GM12892 (cell line): ENCODE measurements at regions not wholly inside any gene's neighbourhood (a gene's known extent, or its start where the extent isn't known, plus 50 kb on each side); places are given as distances from the start of the nearest gene placed in this dataset.

Experiments
- DNase-seq: peaks from one replicate; pipeline ENCODE4 v3.0.0; 2011; ENCODE audit not compliant: insufficient read length
- FAIRE-seq: peaks from 2 replicates; lab custom pipeline; 2011; peaks lifted over from hg19 to GRCh38; lab: Jason Lieb, UNC
- POLR2A ChIP-seq: IDR thresholded peaks from 2 replicates; pipeline ENCODE4 v1.6.1; 2011; ENCODE audit warnings: low read depth, low read length, control low read depth
- POLR2AphosphoS5 ChIP-seq: IDR thresholded peaks from 2 replicates; pipeline ENCODE4 v1.6.1; 2011; ENCODE audit warnings: low read depth, low read length, control low read depth
- TAF1 ChIP-seq: IDR thresholded peaks from 2 replicates; pipeline ENCODE4 v1.6.1; 2011; ENCODE audit warnings: low read depth, mild to moderate bottlenecking, control low read depth, low read length, borderline replicate concordance

DNA sequence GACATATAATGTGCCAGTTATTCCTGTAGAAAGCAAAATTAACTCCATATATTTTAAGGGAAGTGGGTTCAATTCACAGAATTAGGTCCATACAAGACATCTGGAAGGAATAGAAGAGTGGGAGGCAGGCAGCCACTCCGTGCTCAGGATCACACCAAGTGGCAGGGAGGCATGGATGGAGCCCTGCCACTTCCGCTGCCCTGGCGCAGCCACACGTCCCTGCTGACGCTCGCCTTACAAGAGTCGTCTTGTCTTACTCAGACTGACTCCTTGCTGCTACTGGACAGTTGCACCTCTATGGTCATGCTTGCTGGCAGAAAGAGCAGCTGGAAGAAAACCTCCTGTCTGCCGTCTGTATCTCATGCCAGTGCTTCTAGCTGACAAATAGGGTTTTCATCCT, 579.9 kb upstream of the POM121L12 start:
- TF ChIP-seq POLR2A (no peak), POLR2AphosphoS5 (no peak), TAF1 (no peak)
- FAIRE-seq (no peak), DNase-seq (no peak)

DNA sequence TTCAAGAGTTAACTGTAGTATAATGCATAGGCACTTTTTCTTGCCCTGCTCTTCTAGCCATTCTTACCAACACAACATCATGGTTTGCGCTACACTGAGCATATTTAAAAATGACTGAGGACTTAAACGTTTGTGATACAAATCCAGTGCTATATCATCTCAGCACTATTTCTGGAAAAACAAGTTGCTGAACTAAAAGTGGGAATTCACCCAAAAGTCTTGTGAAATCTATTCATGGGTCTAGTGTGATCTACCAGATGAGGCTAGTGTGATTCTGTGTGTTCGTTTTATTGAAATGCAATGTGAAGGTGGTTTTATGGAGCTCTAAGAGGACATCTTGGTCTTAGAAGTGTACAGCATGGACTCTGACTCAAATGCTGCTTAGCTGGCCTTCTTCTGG, 584.6 kb upstream of the POM121L12 start:
- DNase-seq (no peak), FAIRE-seq (no peak)
- TF ChIP-seq POLR2AphosphoS5 (no peak), TAF1 (no peak), POLR2A (no peak)

DNA sequence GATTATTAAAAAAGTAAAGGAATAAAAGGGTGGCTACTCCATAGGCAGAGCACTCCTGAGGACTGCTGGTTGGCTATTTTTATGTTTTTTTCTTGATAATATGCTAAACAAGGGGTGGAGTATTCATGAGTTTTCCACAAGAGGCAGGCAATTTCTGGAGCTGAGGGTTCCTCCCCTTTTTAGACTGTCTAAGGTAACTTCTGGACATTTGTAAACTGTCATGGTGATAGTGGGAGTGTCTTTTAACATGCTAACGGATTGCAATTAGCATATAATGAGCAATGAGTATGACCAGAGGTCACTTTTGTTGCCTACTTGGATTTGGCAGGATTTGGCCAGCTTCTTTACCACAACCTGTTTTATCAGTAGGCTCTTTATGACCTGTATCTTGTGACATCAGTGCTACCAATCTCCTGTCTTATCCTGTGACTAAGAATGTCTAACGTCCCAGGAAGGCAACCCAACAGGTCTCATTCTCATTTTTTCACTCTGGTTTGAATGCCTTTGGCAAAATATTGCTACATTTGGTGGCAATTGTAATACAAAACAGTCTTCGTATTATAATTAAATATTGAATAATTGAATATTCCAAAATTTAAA, 587.8 kb upstream of the POM121L12 start:
- no peak for TF ChIP-seq TAF1
- TF ChIP-seq POLR2A: no peak
- no peak for TF ChIP-seq POLR2AphosphoS5
- DNase-seq: no peak
- no peak for FAIRE-seq

DNA sequence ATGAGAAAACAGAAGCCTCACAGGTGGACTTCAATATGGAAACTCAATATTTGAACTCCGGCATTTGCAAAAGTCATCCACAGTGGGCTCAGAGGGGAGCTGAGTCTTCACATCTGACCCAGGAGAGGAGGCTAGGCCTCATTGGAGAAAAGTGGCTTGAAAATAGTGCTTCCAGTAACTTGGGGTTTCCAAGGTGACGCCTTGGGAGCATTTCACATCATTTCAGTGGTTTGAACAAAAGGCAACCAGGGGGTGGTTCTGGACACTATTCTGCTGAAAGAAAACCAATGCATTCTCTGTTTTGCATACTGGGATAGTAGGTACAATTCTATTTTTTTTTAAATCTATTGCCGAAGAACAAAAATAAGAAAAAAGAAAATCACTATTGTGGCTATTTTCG, 599.2 kb upstream of the POM121L12 start:
- no peak for TF ChIP-seq TAF1
- no peak for TF ChIP-seq POLR2A
- no peak for TF ChIP-seq POLR2AphosphoS5
- FAIRE-seq: no peak

DNA sequence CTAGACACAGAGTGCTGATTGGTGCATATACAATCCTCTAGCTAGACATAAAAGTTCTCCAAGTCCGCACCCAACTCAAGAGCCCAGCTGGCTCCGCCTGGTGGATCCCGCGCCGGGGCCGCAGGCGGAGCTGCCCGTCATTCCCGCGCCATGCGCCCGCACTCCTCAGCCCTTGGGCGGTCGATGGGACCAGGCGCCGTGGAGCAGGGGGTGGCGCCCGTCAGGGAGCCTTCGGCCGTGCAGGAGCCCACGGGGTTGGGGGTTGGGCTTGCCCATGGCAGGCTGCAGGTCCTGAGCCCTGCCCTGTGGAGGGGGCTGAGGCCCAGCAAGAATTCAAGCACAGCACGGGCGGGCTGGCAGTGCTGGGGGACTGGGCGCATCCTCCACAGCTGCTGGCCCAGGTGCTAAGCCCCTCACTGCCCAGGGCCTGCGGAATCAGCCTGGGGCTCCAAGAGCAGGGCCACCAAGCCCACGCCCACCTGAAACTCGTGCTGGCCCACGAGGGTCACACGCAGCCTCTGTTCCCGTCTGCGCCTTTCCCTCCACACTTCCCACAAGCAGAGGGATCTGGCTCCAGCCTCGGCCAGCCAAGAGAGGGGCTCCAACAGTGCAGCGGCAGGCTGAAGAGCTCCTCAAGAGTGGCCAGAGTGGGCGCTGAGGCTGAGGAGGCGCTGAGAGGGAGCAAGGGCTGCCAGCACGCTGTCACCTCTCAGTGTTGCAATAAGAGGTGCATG, 604.2 kb upstream of the POM121L12 start:
- DNase-seq (no peak), FAIRE-seq (no peak)
- no peak for TF ChIP-seq POLR2A
- TF ChIP-seq TAF1: no peak
- TF ChIP-seq POLR2AphosphoS5: no peak

More for the DNA sequence above, 599.2 kb upstream of the POM121L12 start:
- DNase-seq: no peak

DNA sequence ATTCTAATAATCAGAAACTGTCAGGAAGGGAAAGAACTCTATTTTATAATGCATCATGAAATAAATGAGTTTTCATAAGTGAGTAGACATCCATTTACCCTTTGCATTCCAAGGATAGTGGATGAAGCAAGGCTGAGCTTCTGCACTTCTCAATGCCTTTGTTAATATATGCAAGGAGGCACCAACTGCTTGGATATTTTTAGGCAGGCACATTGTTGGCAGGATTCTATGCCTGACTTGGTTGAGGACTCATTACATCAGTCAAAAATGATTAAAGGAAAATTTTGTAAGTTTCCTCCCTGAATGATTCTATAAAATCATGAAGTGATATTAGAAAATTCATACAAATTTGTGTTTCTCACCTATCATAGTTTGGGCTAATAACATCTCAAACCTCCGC, 612.2 kb upstream of the POM121L12 start:
- no peak for DNase-seq
- no peak for FAIRE-seq
- no peak for TF ChIP-seq TAF1
- no peak for TF ChIP-seq POLR2A
- TF ChIP-seq POLR2AphosphoS5: no peak

DNA sequence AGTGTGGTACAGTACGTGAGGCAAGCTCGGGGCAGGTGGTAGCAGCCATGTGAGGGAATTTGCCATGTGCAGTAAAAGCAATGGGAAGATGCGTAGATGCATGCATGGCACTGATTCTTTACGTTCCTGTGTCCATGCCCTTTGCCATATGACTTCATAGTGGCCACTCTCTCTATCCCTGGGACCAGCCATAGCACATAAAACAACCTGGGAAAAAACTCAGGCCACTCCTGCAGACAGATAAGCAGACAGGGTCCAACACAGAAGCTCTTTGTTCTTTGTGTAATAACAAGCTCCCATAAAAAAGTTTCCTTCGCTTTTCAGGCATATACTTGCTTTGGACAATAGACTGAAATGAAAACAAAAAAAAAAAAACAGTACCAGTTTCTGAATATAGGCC, 622.4 kb upstream of the POM121L12 start:
- DNase-seq: no peak
- no peak for TF ChIP-seq POLR2AphosphoS5
- no peak for TF ChIP-seq POLR2A
- TF ChIP-seq TAF1: no peak
- no peak for FAIRE-seq

DNA sequence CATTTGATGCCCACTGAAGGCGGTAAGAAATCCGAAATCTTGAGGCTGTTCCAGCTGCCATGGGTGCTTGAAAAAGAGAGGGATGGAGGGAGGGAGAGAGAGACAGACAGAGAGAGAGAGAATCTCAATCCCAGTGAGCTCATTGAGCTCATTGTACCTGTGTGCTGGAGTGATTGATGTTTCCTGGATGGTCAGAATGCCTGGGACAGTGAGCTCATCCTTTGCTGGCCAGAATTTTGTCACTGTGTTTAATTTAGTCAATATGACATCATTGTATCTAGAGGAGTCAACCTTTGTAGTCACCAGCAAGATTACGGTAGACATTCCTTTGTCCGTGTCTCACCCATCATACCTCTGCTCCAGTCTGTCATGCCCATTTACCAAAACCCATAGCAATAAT, 625.4 kb upstream of the POM121L12 start:
- no peak for DNase-seq
- TF ChIP-seq TAF1 (no peak), POLR2A (no peak), POLR2AphosphoS5 (no peak)
- no peak for FAIRE-seq

DNA sequence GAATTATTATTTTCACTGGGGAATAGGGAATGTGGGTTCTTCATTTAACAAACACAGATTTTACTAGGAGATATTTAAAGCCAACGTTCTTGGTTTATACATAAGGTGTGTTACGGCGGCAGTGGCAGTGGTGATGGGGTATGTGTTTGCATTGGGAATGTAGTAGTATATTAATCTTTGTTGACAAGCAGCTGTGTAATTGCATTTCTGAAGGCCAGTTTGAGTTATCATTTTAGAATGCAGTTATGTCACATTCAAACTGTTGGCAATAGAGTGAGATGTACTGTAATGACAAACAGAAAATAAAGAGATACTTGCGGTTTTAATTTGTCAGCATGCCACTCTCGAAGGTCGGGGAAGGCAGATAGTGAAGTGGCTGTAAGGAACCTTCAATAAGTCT, 628.6 kb upstream of the POM121L12 start:
- TF ChIP-seq POLR2A: no peak
- no peak for TF ChIP-seq TAF1
- TF ChIP-seq POLR2AphosphoS5: no peak
- FAIRE-seq: no peak
- DNase-seq: no peak

DNA sequence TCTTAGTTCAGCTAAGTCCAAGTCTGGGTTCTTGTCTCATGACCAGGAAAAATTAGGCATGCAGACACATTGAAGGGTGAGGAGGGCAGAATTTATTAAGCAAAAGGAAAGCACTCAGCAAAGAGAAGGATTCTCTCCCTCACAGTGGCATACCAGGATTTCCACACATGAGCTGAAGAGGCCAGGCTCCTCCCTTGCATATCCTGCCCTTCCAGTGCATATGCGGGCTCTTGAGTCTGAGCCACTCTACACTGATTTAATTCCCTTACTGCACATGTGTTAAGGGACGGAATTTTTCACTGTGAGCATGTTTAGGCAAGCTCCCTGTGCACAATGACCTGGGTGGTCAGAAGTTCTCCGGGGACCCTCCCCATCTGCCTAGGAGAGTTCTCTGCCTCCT, 652.7 kb upstream of the POM121L12 start:
- no peak for DNase-seq
- no peak for FAIRE-seq
- TF ChIP-seq POLR2A (no peak), TAF1 (no peak), POLR2AphosphoS5 (no peak)

DNA sequence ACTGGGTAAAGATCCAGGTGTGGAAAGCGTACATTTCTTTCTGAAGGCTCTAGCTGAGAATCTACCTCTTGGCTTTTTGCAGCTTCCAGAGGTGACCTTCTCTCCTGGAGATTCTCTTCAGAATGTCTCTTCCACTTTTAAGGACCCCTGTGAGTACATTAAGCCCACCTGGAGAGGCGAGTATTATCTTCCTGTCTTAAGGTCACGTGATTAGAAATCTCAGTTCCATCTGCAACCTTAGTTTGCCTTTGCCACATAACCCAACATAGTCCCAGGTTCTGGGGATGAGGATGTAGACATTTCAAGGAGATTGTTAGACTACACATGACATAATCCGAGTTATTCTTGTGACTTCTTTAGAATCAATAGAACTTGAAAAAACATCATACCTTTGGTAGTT, 665.5 kb upstream of the POM121L12 start:
- FAIRE-seq: no peak
- DNase-seq: no peak
- TF ChIP-seq POLR2A (no peak), TAF1 (no peak), POLR2AphosphoS5 (no peak)

DNA sequence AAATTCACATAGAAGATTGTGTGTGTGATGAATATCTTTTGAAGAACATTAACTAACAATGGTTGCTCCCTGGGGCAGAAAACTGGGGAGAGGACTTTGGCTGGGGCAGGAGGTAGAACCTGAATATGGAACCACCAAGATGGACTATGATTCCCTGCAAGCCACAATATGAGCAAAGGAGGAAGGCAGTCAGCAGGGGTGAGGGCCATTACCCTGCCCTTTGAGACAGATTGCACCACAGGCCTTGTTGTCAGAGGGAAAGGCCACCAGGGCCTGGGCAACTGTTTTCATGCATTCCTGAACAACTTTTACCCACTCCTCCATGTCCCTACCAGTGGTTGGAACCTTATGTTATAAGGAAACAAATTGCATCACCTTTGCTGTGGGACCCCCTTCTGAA, 670.1 kb upstream of the POM121L12 start:
- DNase-seq: no peak
- no peak for FAIRE-seq
- TF ChIP-seq TAF1 (no peak), POLR2A (no peak), POLR2AphosphoS5 (no peak)

DNA sequence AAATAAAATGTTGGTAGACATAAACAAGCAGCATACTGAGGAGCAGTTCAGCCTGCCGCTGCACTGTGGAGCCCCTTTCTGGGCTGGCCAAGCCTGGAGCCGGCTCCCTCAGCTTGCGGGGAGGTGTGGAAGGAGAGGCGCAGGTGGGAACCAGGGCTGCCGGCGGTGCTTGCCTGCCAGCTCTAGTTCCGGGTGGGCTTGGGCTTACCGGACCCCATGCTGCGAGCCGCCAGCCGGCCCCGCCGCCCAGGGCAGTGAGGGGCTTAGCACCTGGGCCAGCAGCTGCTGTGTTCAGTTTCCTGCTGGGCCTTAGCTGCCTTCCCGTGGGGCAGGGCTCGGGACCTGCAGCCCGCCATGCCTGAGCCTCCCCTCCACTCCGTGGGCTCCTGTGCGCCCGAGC, 672.9 kb upstream of the POM121L12 start:
- DNase-seq (no peak), FAIRE-seq (no peak)
- TF ChIP-seq TAF1: no peak
- no peak for TF ChIP-seq POLR2AphosphoS5
- TF ChIP-seq POLR2A: no peak
